EH (cell line): ENCODE measurements at regions not wholly inside any gene's neighbourhood (a gene's known extent, or its start where the extent isn't known, plus 50 kb on each side); places are given as distances from the start of the nearest gene placed in this dataset.
"Not testable (repeated sequence)": the region's sequence is repeated elsewhere in the genome, so short reads cannot be mapped to it uniquely, and the experiment has no call there.

ENCODE experiments used
- DNase-seq: peaks from one replicate; pipeline ENCODE4 v3.0.0-alpha.2; 2015; ENCODE audit warnings: low read depth

GRCh38 chr2:156254637-156255067, 77.9 kb downstream of the NR4A2 start:
- not testable (repeated sequence) for DNase-seq

DNA sequence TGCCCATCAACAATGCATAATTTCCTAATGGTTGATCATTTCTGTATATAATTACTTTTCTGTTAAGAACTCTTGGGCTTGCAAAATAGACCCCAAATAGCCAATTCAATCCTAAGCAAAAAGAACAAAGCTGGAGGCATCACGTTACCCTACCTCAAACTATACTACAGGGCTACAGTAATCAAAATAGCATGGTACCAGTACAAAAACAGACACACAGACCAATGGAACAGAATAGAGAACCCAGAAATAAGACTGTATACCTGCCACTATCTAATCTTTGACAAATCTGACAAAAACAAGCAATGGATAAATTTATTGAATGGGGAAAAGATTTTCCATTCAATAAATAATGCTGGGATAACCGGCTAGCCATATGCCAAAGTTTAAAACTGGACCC, 78.8 kb downstream of the NR4A2 start:
- DNase-seq, result no peak

GRCh38 chr2:156242874-156243273, 89.6 kb downstream of the NR4A2 start:
- no peak for DNase-seq

DNA sequence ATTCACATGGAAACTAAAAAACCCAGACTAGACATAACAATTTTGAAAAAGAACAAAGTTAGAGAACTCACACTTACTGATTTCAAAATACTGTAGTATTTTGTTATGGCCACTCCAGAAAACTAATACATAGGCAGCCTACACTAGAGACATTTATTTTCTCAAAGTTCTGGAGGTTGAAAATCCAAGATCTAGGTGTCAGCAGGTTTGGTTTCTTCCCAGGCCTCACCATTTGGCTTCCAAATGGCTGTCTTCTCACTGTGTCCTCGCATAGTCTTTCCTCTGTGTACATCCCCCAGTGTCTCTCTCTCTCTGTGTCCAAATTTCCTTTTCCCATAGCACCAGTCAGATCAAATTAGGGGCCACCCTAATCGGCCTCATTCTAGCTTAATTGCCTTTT, 95.0 kb downstream of the NR4A2 start:
- DNase-seq, result no peak

GRCh38 chr2:156229724-156230362, 102.7 kb downstream of the NR4A2 start:
- DNase-seq, result no peak

DNA sequence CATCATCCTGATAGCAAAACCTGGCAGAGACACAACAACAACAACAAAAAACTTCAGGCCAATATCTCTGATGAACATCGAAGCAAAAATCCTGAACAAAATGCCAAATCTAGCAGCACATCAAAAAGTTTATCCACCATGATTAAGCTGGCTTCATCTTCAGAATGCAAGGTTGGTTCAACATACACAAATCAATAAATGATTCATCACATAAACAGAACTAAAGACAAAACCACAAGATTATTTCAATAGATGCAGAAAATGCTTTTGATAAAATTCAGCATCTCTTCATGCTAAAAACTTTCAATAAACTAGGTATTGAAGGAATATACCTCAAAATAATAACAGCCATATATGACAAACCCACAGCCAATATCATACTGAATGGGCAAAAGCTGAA, 109.2 kb downstream of the NR4A2 start:
- not testable (repeated sequence) for DNase-seq

GRCh38 chr2:156221703-156222102, 110.8 kb downstream of the NR4A2 start:
- no peak for DNase-seq

GRCh38 chr2:156219491-156220100, 112.9 kb downstream of the NR4A2 start:
- no peak for DNase-seq

DNA sequence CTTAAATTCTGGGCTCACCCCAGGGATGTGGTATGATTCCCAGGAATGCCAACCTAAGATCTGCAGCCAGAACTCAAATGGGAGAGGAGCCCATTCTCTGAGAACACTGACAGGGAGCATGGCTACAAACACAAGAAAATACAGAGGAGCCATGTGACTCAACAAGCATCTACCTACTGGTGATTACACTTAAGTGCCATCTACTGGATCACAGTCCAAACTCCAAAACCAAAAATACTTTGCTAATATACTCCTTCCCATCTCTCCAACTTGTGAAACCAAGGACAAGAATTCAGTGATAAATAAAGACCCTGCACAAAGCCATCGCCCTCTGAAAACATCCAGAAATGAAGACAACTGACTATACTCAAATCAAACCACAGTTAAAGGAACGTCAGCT, 116.9 kb downstream of the NR4A2 start:
- no peak for DNase-seq

- DNase-seq, result no peak
Observed at GRCh38 chr2:156211318-156211717, 121.2 kb downstream of the NR4A2 start.

DNA sequence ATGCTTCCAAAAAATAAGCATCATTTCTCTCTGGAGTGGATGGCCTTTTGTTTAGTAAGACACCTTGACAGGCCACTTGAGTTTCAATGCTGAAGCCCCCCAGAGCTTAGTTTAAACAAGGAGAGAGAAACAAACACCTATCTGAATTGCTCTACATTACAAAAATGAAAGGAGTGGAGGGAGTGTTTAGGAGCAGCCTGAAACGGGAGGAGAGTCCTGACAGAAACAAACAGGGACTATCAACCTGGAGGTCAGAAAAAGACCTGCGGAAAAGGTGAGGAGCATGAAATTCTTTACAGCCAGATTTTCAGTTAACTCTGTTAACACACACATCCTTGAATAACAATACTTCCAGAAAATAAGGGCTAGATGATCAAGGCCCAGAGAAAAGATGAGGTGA, 126.2 kb downstream of the NR4A2 start:
- no peak for DNase-seq

- no peak for DNase-seq
Observed at GRCh38 chr2:156199588-156199987, 132.9 kb downstream of the NR4A2 start.

DNA sequence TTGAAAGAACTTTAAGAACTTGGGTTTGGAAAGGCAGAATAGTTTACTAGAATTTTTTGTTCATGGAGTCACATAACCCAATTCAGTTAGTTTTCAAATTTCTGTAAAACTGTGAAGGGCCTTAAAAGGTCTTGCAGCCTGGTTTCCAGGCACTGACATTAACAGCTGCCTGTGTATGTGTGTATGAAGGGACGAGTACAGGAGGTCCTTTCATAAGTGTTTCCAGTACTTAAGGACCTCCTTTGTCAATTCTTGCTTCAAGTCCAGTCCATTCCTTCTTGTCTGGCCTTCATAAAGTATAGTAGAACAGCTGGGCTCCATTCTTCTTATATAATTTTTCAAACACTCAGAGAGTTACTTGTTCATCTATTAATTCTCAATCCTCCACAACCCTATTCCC, 136.5 kb downstream of the NR4A2 start:
- DNase-seq, result no peak

DNA sequence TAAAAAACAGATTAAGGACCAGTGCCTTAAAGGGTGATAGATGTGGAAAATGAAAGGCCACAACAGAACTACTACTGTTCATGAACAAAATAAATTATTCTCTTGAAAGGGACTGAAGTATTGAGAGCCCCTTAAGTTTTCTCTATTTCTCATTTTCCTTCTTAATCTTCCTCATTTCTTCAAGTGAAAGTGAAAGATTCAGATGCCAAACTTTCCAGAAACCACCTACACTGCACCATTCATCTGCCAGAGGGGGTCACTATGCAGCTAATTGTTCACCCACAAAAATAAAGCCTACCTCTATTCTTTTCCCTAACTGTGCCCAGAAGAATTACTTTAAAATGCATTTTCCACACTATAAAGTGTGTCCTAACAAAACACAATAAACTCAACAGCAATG, 140.1 kb downstream of the NR4A2 start:
- DNase-seq, result no peak

- no peak for DNase-seq
Observed at GRCh38 chr2:156191527-156191926, 141.0 kb downstream of the NR4A2 start.

- no peak for DNase-seq
Observed at GRCh38 chr2:156190517-156190916, 142.0 kb downstream of the NR4A2 start.

GRCh38 chr2:156189584-156189983, 142.9 kb downstream of the NR4A2 start:
- no peak for DNase-seq

GRCh38 chr2:156189143-156189542, 143.4 kb downstream of the NR4A2 start:
- DNase-seq, result no peak

DNA sequence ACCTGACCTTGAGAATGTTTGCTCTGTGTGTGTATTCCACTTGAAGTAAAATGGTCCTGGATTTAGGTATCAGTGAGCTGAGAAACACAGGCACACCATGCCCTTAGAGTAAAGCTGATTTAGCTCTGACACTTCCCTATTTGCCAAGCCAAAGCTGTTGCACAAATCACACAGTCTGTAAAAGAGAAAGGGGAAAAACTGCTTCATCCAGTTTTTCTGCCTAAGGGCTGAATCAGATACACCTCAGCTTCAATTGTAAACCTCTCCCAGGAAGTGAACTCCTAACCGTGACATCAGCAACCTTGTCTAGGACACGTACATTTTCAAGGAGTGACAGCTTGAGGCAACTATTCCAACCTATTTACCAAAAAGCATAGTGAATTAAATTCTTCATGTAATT, 150.4 kb downstream of the NR4A2 start:
- DNase-seq, result no peak

DNA sequence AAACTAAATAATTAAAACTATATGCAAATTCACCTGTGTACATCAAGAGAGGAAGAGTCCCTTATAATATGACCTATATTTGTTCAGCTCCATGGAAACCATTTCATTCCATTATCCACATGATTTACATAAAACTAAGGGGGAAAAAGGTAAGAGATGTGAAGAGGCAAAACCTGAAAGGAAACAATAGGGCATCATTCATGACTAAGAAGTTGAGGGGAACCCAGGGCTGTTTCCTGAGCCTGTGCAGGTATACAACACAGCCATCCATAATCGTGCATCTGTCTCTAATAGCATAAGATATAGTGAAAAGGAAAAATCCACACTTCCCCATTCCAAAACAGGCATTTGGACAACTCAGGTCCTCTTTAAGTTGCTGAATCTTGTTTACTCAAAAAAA, 151.3 kb downstream of the NR4A2 start:
- DNase-seq, result no peak

GRCh38 chr2:156177654-156178053, 154.9 kb downstream of the NR4A2 start:
- no peak for DNase-seq

GRCh38 chr2:156175946-156176345, 156.6 kb downstream of the NR4A2 start:
- no peak for DNase-seq

DNA sequence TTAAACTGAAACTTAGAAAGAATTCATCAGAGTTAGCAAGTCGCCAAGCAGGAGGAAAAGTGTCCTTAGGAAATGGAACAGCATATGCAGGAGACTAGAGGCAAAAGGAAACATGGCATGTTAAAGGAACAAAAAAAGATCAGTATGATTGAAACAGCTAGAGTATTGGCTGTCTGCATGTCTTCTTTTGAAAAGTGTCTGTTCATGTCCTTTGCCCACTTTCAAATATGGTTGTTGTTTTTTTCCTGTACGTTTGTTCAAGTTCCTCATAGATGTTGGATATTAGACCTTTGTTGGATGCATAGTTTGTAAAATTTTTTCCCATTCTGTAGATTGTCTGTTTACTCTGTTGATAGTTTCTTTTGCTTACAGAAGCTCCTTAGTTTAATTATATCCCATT, 161.6 kb downstream of the NR4A2 start:
- no peak for DNase-seq

GRCh38 chr2:156165742-156166141, 166.8 kb downstream of the NR4A2 start:
- no peak for DNase-seq
